Esophagus muscularis mucosa (tissue), 4 donors: ENCODE measurements at regions not wholly inside any gene's neighbourhood (a gene's known extent, or its start where the extent isn't known, plus 50 kb on each side); places are given as distances from the start of the nearest gene placed in this dataset.

Source experiments
- DNase-seq: peaks from one replicate; pipeline ENCODE4 v3.0.0-alpha.2; 2017; ENCODE audit errors: extremely low spot score
- H3K27ac ChIP-seq, 4 donors: fragments of 200-600 bp; sonication (generic); replicated peaks in 1 of 4; 1 replicate in 3 of 4; 2 replicates in 1 of 4; pipeline ENCODE4 v1.5.1; 2016 to 2019; ENCODE audit warnings: mild to moderate bottlenecking in 1 of 4
- H3K27me3 ChIP-seq, 4 donors: fragments of 200-600 bp; sonication (generic); one replicate each; pipeline versions ENCODE4 v1.5.1 to v1.6.0; 2016 to 2019
- H3K36me3 ChIP-seq, 4 donors: fragments of 200-600 bp; sonication (generic); one replicate each; pipeline ENCODE4 v1.5.1; 2016 to 2019
- H3K4me1 ChIP-seq, 4 donors: fragments of 200-600 bp; sonication (generic); one replicate each; pipeline ENCODE4 v1.5.1; 2016 to 2019
- H3K4me3 ChIP-seq, 4 donors: fragments of 200-600 bp; sonication (generic); 1 replicate in 2 of 4; 2 replicates in 2 of 4; pipeline ENCODE4 v1.5.1; 2016 to 2019; ENCODE audit warnings: mild to moderate bottlenecking in 4 of 4, moderate library complexity in 1 of 4
- H3K9me3 ChIP-seq, 4 donors: fragments of 200-600 bp; sonication (generic); 1 replicate in 3 of 4; 2 replicates in 1 of 4; pipeline ENCODE4 v1.5.1; 2016 to 2019
- CTCF ChIP-seq, 3 experiments: fragments of 200-600 bp in 2 of 3; fragments of 450-650 bp in 1 of 3; sonication (generic) in 2 of 3; IDR thresholded peaks; one replicate each; pipeline ENCODE4 v1.5.1; 2017 to 2019; ENCODE audit warnings: antibody characterized with exemption in 3 of 3, mild to moderate bottlenecking in 2 of 3, moderate library complexity in 1 of 3
- EP300 ChIP-seq: sonication (generic); formaldehyde crosslinking; IDR thresholded peaks from one replicate; pipeline ENCODE4 v1.6.1; 2017; ENCODE audit warnings: antibody characterized with exemption
- POLR2A ChIP-seq: fragments of 450-650 bp; IDR thresholded peaks from one replicate; pipeline ENCODE4 v1.6.1; 2017; ENCODE audit warnings: antibody characterized with exemption, moderate library complexity, mild to moderate bottlenecking, low read depth
- POLR2AphosphoS5 ChIP-seq, 2 donors: sonication (generic); formaldehyde crosslinking; IDR thresholded peaks; one replicate each; pipeline ENCODE4 v1.6.1; 2017; ENCODE audit warnings: antibody characterized with exemption in 2 of 2
- WGBS: methylation state at CpG from one replicate; pipeline ENCODE4 v1.1.5; 2018; 5-methylcytosine and 5-hydroxymethylcytosine counted together
- intact Hi-C: fragments of 100-400 bp; cut with DNase I; formaldehyde crosslinking; loops from one replicate; pipeline ENCODE4 v1.15.1; 2023

- no peaks in the 10 kb centered on the region for H3K4me1 ChIP-seq
- H3K27me3 ChIP-seq = no peaks in the 10 kb centered on the region
- DNase-seq = peak; percentile 55
- no peaks in the 10 kb centered on the region for H3K36me3 ChIP-seq
- no peak overlapping the region for H3K4me3 ChIP-seq
- TF ChIP-seq CTCF (IDR thresholded peaks at IDR 0.05) (no peak), POLR2A (no peak), POLR2AphosphoS5 (IDR thresholded peaks at IDR 0.05) (no peak), EP300 (no peak)
- intact Hi-C loops = no loop called here
- 58% methylated on average over 7 of the region's 7 CpGs for WGBS
- H3K27ac ChIP-seq = no peak overlapping the region
- H3K9me3 ChIP-seq = no peaks in the 10 kb centered on the region
These were observed 89.9 kb upstream of the RORA start for GRCh38 chr15:61318802-61319525.

- intact Hi-C loops = no loop called here
- no peak overlapping the region for H3K4me3 ChIP-seq
- TF ChIP-seq EP300 = no peak
- no peak for TF ChIP-seq POLR2AphosphoS5 (IDR thresholded peaks at IDR 0.05)
- no peak for TF ChIP-seq POLR2A
- TF ChIP-seq CTCF (IDR thresholded peaks at IDR 0.05) = no peak
- H3K36me3 ChIP-seq = no peaks in the 10 kb centered on the region
- H3K4me1 ChIP-seq = no peaks in the 10 kb centered on the region
- no peaks in the 10 kb centered on the region for H3K27me3 ChIP-seq
- H3K27ac ChIP-seq = no peak overlapping the region
- WGBS = 76% methylated on average over 6 of the region's 6 CpGs
- DNase-seq = peak; percentile 66
- H3K9me3 ChIP-seq = no peaks in the 10 kb centered on the region
These were observed 89.2 kb upstream of the RORA start for GRCh38 chr15:61318301-61318700.

GRCh38 chr15:61315471-61315870 is 86.4 kb upstream of the RORA start:
- Histone ChIP-seq H3K9me3 (no peaks in the 10 kb centered on the region), H3K36me3 (no peaks in the 10 kb centered on the region), H3K4me1 (no peaks in the 10 kb centered on the region), H3K27ac (no peak overlapping the region), H3K27me3 (no peaks in the 10 kb centered on the region), H3K4me3 (no peak overlapping the region)
- peak; percentile 74 for DNase-seq
- 98% methylated on average over 5 of the region's 6 CpGs for WGBS
- TF ChIP-seq POLR2A (no peak), POLR2AphosphoS5 (IDR thresholded peaks at IDR 0.05) (no peak), CTCF (IDR thresholded peaks at IDR 0.05) (no peak), EP300 (no peak)
- intact Hi-C loops = no loop called here

- no peak for TF ChIP-seq EP300
- TF ChIP-seq POLR2A = no peak
- no peak for TF ChIP-seq POLR2AphosphoS5 (IDR thresholded peaks at IDR 0.05)
- TF ChIP-seq CTCF (IDR thresholded peaks at IDR 0.05) = no peak
- H3K9me3 ChIP-seq = no peaks in the 10 kb centered on the region
- H3K36me3 ChIP-seq = no peaks in the 10 kb centered on the region
- H3K4me3 ChIP-seq = no peak overlapping the region
- H3K27ac ChIP-seq = no peak overlapping the region
- no peaks in the 10 kb centered on the region for H3K4me1 ChIP-seq
- H3K27me3 ChIP-seq = no peaks in the 10 kb centered on the region
- intact Hi-C loops = no loop called here
- peak; percentile 74 for DNase-seq
These were observed 85.3 kb upstream of the RORA start for GRCh38 chr15:61314427-61314826.

- no peaks in the 10 kb centered on the region for H3K36me3 ChIP-seq
- no peaks in the 10 kb centered on the region for H3K9me3 ChIP-seq
- no peak for DNase-seq
- no peaks in the 10 kb centered on the region for H3K27me3 ChIP-seq
- H3K27ac ChIP-seq = no peak overlapping the region
- no peak overlapping the region for H3K4me3 ChIP-seq
- TF ChIP-seq EP300 = no peak
- TF ChIP-seq POLR2A = no peak
- TF ChIP-seq POLR2AphosphoS5 (IDR thresholded peaks at IDR 0.05) = no peak
- no peak for TF ChIP-seq CTCF (IDR thresholded peaks at IDR 0.05)
- 82% methylated on average over 5 of the region's 5 CpGs for WGBS
- intact Hi-C loops = no loop called here
- no peaks in the 10 kb centered on the region for H3K4me1 ChIP-seq
These were observed 80.5 kb upstream of the RORA start for GRCh38 chr15:61309617-61310016.
